ENCODE measurements at regions not wholly inside any gene's neighbourhood (a gene's known extent, or its start where the extent isn't known, plus 50 kb on each side); places are given as distances from the start of the nearest gene placed in this dataset.

- Histone ChIP-seq H3K36me3 (ENCODE audit: control insufficient read depth in 2 of 2, insufficient read depth in 1 of 2, low read length in 2 of 2) (no peaks in the 10 kb centered on the region), H3K27ac (ENCODE audit: extremely low read depth, low read depth, low read length) (no peak overlapping the region), H3K4me1 (ENCODE audit: control insufficient read depth, insufficient read depth, low read length) (no peaks in the 10 kb centered on the region), H3K4me3 (ENCODE audit: low read depth, low read length) (no peak overlapping the region), H3K9me3 (ENCODE audit: control insufficient read depth, insufficient read depth, low read depth, low read length) (peaks cover 4% of the 10 kb centered on the region)
- CTCF ChIA-PET: interaction anchor here (0.6 kb wide), 1 partner anchor 38 kb away, joined by 3 read pairs; no protein-coding TSS in a partner anchor
- TF ChIP-seq ZNF391 (tag by site-specific recombination; IDR thresholded peaks at IDR 0.05; ENCODE audit: borderline replicate concordance, low read depth) (no peak), ZNF571 (tag by site-specific recombination; IDR thresholded peaks at IDR 0.05) (peak; percentile 62; the same call in 1 of the 2 replicates), ZNF248 (tag by site-specific recombination; IDR thresholded peaks at IDR 0.05) (0 out of 2 replicates have a peak, but pooled peaks have one; percentile 20), ZNF112 (tag by site-specific recombination; IDR thresholded peaks at IDR 0.05) (0 out of 2 replicates have a peak, but pooled peaks have one; percentile 29), ZNF776 (tag by site-specific recombination; IDR thresholded peaks at IDR 0.05; ENCODE audit: borderline replicate concordance) (0 out of 2 replicates have a peak, but pooled peaks have one; percentile 66), AEBP2 (tag by site-specific recombination; IDR thresholded peaks at IDR 0.05; ENCODE audit: borderline replicate concordance) (no peak), ZNF433 (tag by site-specific recombination; IDR thresholded peaks at IDR 0.05; ENCODE audit: low read depth) (no peak), ZNF202 (tag by site-specific recombination; IDR thresholded peaks at IDR 0.05; ENCODE audit: borderline replicate concordance) (peak; percentile 64; the same call in 1 of the 2 replicates), ZNF530 (tag by site-specific recombination; IDR thresholded peaks at IDR 0.05; ENCODE audit: low read depth) (peak; percentile 34; the same call in 1 of the 2 replicates), CTCF (tag by site-specific recombination; IDR thresholded peaks at IDR 0.05) (no peak)
- POLR2A ChIA-PET: no interaction called here
Measured at GRCh38 chr19:29085630-29086029, 127.3 kb downstream of the UQCRFS1 start.

- ChIA-PET POLR2A (no interaction called here), CTCF (interaction anchor here (0.7 to 2.2 kb wide), 11 partner anchors 9 to 179 kb away, joined by 3 to 12 read pairs (median 4); no protein-coding TSS in a partner anchor)
- no peaks in the 10 kb centered on the region for H3K36me3 ChIP-seq (ENCODE audit: control insufficient read depth in 2 of 2, insufficient read depth in 1 of 2, low read length in 2 of 2)
- TF ChIP-seq ZNF473 (tag by site-specific recombination; IDR thresholded peaks at IDR 0.05) (0 out of 2 replicates have a peak, but pooled peaks have one; percentile 30), ZBTB21 (tag by site-specific recombination; IDR thresholded peaks at IDR 0.05) (no peak)
- peaks cover 4% of the 10 kb centered on the region for H3K9me3 ChIP-seq (ENCODE audit: control insufficient read depth, insufficient read depth, low read depth, low read length)
- no peak overlapping the region for H3K27ac ChIP-seq (ENCODE audit: extremely low read depth, low read depth, low read length)
- H3K4me1 ChIP-seq (ENCODE audit: control insufficient read depth, insufficient read depth, low read length): no peaks in the 10 kb centered on the region
- no peak overlapping the region for H3K4me3 ChIP-seq (ENCODE audit: low read depth, low read length)
Measured at GRCh38 chr19:29085206-29085605, 127.7 kb downstream of the UQCRFS1 start.

GRCh38 chr19:29084266-29084665 is 128.7 kb downstream of the UQCRFS1 start:
- Histone ChIP-seq H3K9me3 (ENCODE audit: control insufficient read depth, insufficient read depth, low read depth, low read length) (peaks cover 4% of the 10 kb centered on the region), H3K27ac (ENCODE audit: extremely low read depth, low read depth, low read length) (no peak overlapping the region), H3K4me1 (ENCODE audit: control insufficient read depth, insufficient read depth, low read length) (no peaks in the 10 kb centered on the region), H3K36me3 (ENCODE audit: control insufficient read depth in 2 of 2, insufficient read depth in 1 of 2, low read length in 2 of 2) (no peaks in the 10 kb centered on the region), H3K4me3 (ENCODE audit: low read depth, low read length) (no peak overlapping the region)
- ChIA-PET POLR2A (no interaction called here), CTCF (interaction anchor here (0.6 to 2.2 kb wide), 23 partner anchors 8 to 526 kb away, joined by 3 to 12 read pairs (median 4); no protein-coding TSS in a partner anchor)
- TF ChIP-seq WT1 (tag by site-specific recombination; IDR thresholded peaks at IDR 0.05): no peak
- no peak for TF ChIP-seq ZNF558 (tag by site-specific recombination; IDR thresholded peaks at IDR 0.05)
- no peak for TF ChIP-seq ZNF626 (tag by site-specific recombination; IDR thresholded peaks at IDR 0.05)
- no peak for TF ChIP-seq ZNF133 (tag by site-specific recombination; IDR thresholded peaks at IDR 0.05)
- peak; percentile 57; the same call in 1 of the 2 replicates for TF ChIP-seq CTCF (tag by site-specific recombination; IDR thresholded peaks at IDR 0.05)
- TF ChIP-seq ZNF274 (IDR thresholded peaks at IDR 0.05; ENCODE audit: low read length): no peak
- no peak for TF ChIP-seq ZNF274 (tag by site-specific recombination; IDR thresholded peaks at IDR 0.05; ENCODE audit: borderline replicate concordance)
- no peak for TF ChIP-seq ZNF175 (tag by site-specific recombination; IDR thresholded peaks at IDR 0.05)
- TF ChIP-seq GLIS2 (tag by site-specific recombination; IDR thresholded peaks at IDR 0.05): no peak
- TF ChIP-seq ZNF391 (tag by site-specific recombination; IDR thresholded peaks at IDR 0.05; ENCODE audit: borderline replicate concordance, low read depth): no peak
- TF ChIP-seq ZNF121 (tag by site-specific recombination; IDR thresholded peaks at IDR 0.05): no peak
- TF ChIP-seq SP7 (tag by site-specific recombination; IDR thresholded peaks at IDR 0.05): no peak
- 0 out of 2 replicates have a peak, but pooled peaks have one; percentile 20 for TF ChIP-seq ZBTB48 (tag by site-specific recombination; IDR thresholded peaks at IDR 0.05)
- TF ChIP-seq SCRT1 (tag by site-specific recombination; IDR thresholded peaks at IDR 0.05; ENCODE audit: borderline replicate concordance): no peak
